DOHH2 (cell line): ENCODE measurements at regions not wholly inside any gene's neighbourhood (a gene's known extent, or its start where the extent isn't known, plus 50 kb on each side); places are given as distances from the start of the nearest gene placed in this dataset.
"Not testable (repeated sequence)": the region's sequence is repeated elsewhere in the genome, so short reads cannot be mapped to it uniquely, and the experiment has no call there.

Experiments
- H3F3A ChIP-seq: fragments of 200-600 bp; sonication (generic), shearing (Covaris generic); 2 replicates; pipeline ENCODE4 v1.6.0; 2016; ENCODE audit warnings: antibody characterized with exemption, mild to moderate bottlenecking; ENCODE audit not compliant: control insufficient read depth, insufficient read depth
- H3K27ac ChIP-seq: fragments of 200-600 bp; sonication (generic); 2 replicates; pipeline ENCODE4 v1.5.1; 2014; ENCODE audit warnings: low read depth, mild to moderate bottlenecking, low read length, moderate library complexity
- H3K27me3 ChIP-seq: fragments of 200-600 bp; sonication (generic); 2 replicates; pipeline ENCODE4 v1.6.1; 2014; ENCODE audit warnings: mild to moderate bottlenecking, low read length, mixed read lengths; ENCODE audit not compliant: control insufficient read depth
- H3K36me3 ChIP-seq: fragments of 200-600 bp; sonication (generic); 2 replicates; pipeline ENCODE4 v1.6.1; 2014; ENCODE audit warnings: mild to moderate bottlenecking, low read length, moderate library complexity, mixed read lengths; ENCODE audit not compliant: control insufficient read depth
- H3K4me1 ChIP-seq: fragments of 200-600 bp; sonication (generic); 2 replicates; pipeline ENCODE4 v1.6.1; 2014; ENCODE audit warnings: mild to moderate bottlenecking, low read length, mixed read lengths; ENCODE audit not compliant: control insufficient read depth
- H3K4me2 ChIP-seq: fragments of 200-600 bp; sonication (generic); 2 replicates; pipeline ENCODE4 v1.6.0; 2014; ENCODE audit warnings: mild to moderate bottlenecking, low read length, moderate library complexity
- H3K4me3 ChIP-seq: fragments of 200-600 bp; sonication (generic); 2 replicates; pipeline ENCODE4 v1.5.1; 2014; ENCODE audit warnings: mild to moderate bottlenecking, low read length, mixed read lengths
- H3K79me2 ChIP-seq: fragments of 200-600 bp; sonication (generic); 2 replicates; pipeline ENCODE4 v1.6.1; 2014; ENCODE audit warnings: mild to moderate bottlenecking, low read length, mixed read lengths; ENCODE audit not compliant: control insufficient read depth
- H3K9me2 ChIP-seq: fragments of 200-600 bp; sonication (generic); replicated peaks from 2 replicates; pipeline ENCODE4 v1.6.1; 2014; ENCODE audit warnings: mild to moderate bottlenecking, low read length, mixed read lengths; ENCODE audit not compliant: control insufficient read depth
- H3K9me3 ChIP-seq: fragments of 200-600 bp; sonication (generic); 2 replicates; pipeline ENCODE4 v1.6.1; 2014; ENCODE audit warnings: antibody characterized with exemption, low read length, mixed read lengths; ENCODE audit not compliant: control insufficient read depth, insufficient read depth
- H4K20me1 ChIP-seq: fragments of 200-600 bp; sonication (generic); 2 replicates; pipeline ENCODE4 v1.6.0; 2014; ENCODE audit warnings: low read depth, mild to moderate bottlenecking, antibody characterized with exemption, low read length, moderate library complexity; ENCODE audit not compliant: control insufficient read depth, insufficient read depth
- CTCF ChIP-seq: fragments of 200-600 bp; sonication (generic); IDR thresholded peaks from one replicate; pipeline ENCODE4 v1.5.1; 2014; ENCODE audit warnings: antibody characterized with exemption, mild to moderate bottlenecking, low read depth, low read length; ENCODE audit not compliant: poor library complexity, severe bottlenecking
- EZH2phosphoT487 ChIP-seq: fragments of 200-600 bp; sonication (generic); IDR thresholded peaks from 2 replicates; pipeline ENCODE4 v1.6.1; 2017; ENCODE audit warnings: borderline replicate concordance, mild to moderate bottlenecking, antibody characterized with exemption, low read length, moderate library complexity, mixed read lengths

DNA sequence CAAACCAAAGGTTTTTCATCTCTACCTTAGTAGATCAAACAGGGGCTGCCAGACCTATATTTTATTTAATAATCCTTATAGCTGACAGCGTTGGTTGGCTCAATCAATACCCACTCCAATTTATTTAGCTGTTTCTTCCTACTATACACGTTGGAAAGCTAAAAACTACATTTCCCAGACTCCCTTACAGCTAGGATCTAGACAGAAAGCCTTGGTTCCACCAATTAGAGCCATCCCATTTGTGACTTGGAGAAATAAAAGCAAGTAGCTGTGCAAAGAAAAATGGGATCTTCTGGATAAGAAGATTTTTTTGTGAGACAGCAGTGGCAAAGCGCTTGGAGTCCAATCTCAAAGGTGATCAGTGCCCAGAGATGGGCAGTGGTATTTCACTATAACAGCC lies 331.3 kb upstream of the MEIS1 start:
- Histone ChIP-seq H3K9me3 (no peaks in the 10 kb centered on the region), H3F3A (no peaks in the 10 kb centered on the region), H3K27me3 (no peaks in the 10 kb centered on the region), H3K4me1 (no peaks in the 10 kb centered on the region), H3K4me2 (no peak overlapping the region), H3K27ac (no peak overlapping the region), H3K4me3 (no peak overlapping the region), H3K36me3 (no peaks in the 10 kb centered on the region), H4K20me1 (no peaks in the 10 kb centered on the region), H3K79me2 (no peaks in the 10 kb centered on the region), H3K9me2 (no peaks in the 10 kb centered on the region)
- TF ChIP-seq EZH2phosphoT487 (no peak), CTCF (no peak)

DNA sequence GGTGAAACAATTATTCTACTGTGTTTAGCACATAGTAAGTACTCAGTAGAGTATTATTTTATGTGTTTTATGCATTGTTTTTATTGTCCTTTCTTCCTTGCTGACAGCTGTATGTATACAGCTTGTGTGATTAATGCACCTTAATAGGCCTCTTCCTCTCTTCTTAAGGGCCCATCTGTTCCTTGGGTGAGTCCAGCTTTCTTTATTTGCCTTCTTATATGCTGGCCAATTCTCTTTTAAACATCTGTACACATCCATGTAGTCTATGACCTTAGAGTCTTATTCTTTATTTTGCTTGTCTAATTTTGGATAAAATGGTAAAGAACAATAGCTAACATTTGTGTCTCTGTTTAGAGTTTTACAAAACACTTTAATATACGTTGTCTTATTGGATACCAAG lies 333.7 kb upstream of the MEIS1 start:
- H3K27me3 ChIP-seq = no peaks in the 10 kb centered on the region

GRCh38 chr2:66095820-66096345 lies 339.0 kb upstream of the MEIS1 start:
- H3F3A ChIP-seq = no peaks in the 10 kb centered on the region
- TF ChIP-seq CTCF = no peak
- no peak for TF ChIP-seq EZH2phosphoT487
- no peak overlapping the region for H3K27ac ChIP-seq
- no peaks in the 10 kb centered on the region for H3K27me3 ChIP-seq
- no peaks in the 10 kb centered on the region for H4K20me1 ChIP-seq
- no peak overlapping the region for H3K4me2 ChIP-seq
- no peaks in the 10 kb centered on the region for H3K36me3 ChIP-seq
- no peak overlapping the region for H3K4me3 ChIP-seq
- no peaks in the 10 kb centered on the region for H3K9me3 ChIP-seq
- no peaks in the 10 kb centered on the region for H3K9me2 ChIP-seq
- H3K79me2 ChIP-seq = no peaks in the 10 kb centered on the region
- no peaks in the 10 kb centered on the region for H3K4me1 ChIP-seq

More for the DNA sequence above, 333.7 kb upstream of the MEIS1 start:
- no peak overlapping the region for H3K4me3 ChIP-seq
- no peaks in the 10 kb centered on the region for H3K36me3 ChIP-seq
- no peaks in the 10 kb centered on the region for H4K20me1 ChIP-seq
- TF ChIP-seq CTCF (no peak), EZH2phosphoT487 (no peak)
- no peak overlapping the region for H3K27ac ChIP-seq
- no peaks in the 10 kb centered on the region for H3F3A ChIP-seq
- H3K9me3 ChIP-seq = no peaks in the 10 kb centered on the region
- H3K4me1 ChIP-seq = no peaks in the 10 kb centered on the region
- no peak overlapping the region for H3K4me2 ChIP-seq
- H3K9me2 ChIP-seq = no peaks in the 10 kb centered on the region
- no peaks in the 10 kb centered on the region for H3K79me2 ChIP-seq

GRCh38 chr2:66094689-66095088 lies 340.2 kb upstream of the MEIS1 start:
- not testable (repeated sequence) for H3K4me1 ChIP-seq, H3K36me3 ChIP-seq, H3K9me2 ChIP-seq, H3K4me2 ChIP-seq, H3K4me3 ChIP-seq, H3K9me3 ChIP-seq, H3K27ac ChIP-seq, H3K27me3 ChIP-seq, H3F3A ChIP-seq, H3K79me2 ChIP-seq, H4K20me1 ChIP-seq
